ENCODE measurements at regions not wholly inside any gene's neighbourhood (a gene's known extent, or its start where the extent isn't known, plus 50 kb on each side); places are given as distances from the start of the nearest gene placed in this dataset.

DNA sequence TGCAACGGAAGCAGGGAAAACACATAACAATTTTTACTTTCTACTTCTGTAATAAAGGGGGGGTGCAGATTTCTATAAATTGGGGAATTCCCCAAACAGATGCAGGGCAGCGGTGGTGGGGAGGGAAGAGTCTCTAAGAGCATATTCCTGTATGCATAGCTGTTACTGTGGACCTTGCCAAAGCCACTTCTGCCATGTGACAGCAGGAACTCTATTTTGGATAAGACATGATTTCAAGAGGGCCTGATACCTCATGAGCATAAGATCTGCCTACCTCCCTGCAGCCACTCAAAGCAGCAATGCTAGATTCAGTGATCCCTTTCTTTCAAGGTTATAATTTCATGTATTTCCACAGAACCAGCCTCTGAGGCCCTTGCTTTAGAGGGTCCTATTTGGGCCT is 86.2 kb upstream of the CNKSR3 start:
- no peaks in the 10 kb centered on the region for H3K4me1 ChIP-seq (ENCODE audit: low read depth, poor library complexity, severe bottlenecking)
- H3K36me3 ChIP-seq (ENCODE audit: insufficient read depth), result no peaks in the 10 kb centered on the region
- H3K4me3 ChIP-seq (IDR thresholded peaks at IDR 0.05; ENCODE audit: insufficient read depth, low read depth, low read length), result no peak overlapping the region
- H3K27me3 ChIP-seq (ENCODE audit: insufficient read depth, low read depth), result no peaks in the 10 kb centered on the region
- no peaks in the 10 kb centered on the region for H4K20me1 ChIP-seq (ENCODE audit: insufficient read depth)
- H2AFZ ChIP-seq (ENCODE audit: low read depth), result no peak overlapping the region
- H3K9ac ChIP-seq, result no peak overlapping the region
- no peaks in the 10 kb centered on the region for H3K79me2 ChIP-seq (ENCODE audit: insufficient read depth, low read depth)
- TF ChIP-seq, protein P1, sequence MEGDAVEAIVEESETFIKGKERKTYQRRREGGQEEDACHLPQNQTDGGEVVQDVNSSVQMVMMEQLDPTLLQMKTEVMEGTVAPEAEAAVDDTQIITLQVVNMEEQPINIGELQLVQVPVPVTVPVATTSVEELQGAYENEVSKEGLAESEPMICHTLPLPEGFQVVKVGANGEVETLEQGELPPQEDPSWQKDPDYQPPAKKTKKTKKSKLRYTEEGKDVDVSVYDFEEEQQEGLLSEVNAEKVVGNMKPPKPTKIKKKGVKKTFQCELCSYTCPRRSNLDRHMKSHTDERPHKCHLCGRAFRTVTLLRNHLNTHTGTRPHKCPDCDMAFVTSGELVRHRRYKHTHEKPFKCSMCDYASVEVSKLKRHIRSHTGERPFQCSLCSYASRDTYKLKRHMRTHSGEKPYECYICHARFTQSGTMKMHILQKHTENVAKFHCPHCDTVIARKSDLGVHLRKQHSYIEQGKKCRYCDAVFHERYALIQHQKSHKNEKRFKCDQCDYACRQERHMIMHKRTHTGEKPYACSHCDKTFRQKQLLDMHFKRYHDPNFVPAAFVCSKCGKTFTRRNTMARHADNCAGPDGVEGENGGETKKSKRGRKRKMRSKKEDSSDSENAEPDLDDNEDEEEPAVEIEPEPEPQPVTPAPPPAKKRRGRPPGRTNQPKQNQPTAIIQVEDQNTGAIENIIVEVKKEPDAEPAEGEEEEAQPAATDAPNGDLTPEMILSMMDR (conservative IDR thresholded peaks at IDR 0.05; ENCODE audit: low read depth, low read length), result no peak
- H3K27ac ChIP-seq, result no peak overlapping the region
- no peak overlapping the region for H3K4me2 ChIP-seq

DNA sequence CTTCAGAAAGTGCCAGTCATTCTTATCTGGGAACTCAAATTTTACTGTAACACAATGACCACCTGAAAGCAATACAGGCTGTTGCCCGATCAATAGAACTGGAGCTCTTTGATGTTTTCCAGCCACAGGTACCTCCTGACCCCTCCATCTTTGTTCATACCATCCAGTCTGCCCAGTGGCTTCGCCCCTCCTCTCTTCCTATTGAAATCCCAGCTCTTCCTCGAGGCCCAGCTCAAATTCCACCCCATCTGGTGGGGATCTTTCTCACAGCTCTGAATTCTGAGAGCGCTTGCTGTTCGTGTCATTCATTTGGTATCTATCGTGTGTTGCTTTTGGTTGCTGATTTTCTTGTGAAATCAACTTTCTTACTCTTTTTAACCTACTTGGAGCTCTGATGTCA is 87.9 kb upstream of the CNKSR3 start:
- H3K4me3 ChIP-seq (IDR thresholded peaks at IDR 0.05; ENCODE audit: insufficient read depth, low read depth, low read length), result no peak overlapping the region
- H3K79me2 ChIP-seq (ENCODE audit: insufficient read depth, low read depth), result no peaks in the 10 kb centered on the region
- no peaks in the 10 kb centered on the region for H3K27me3 ChIP-seq (ENCODE audit: insufficient read depth, low read depth)
- no peaks in the 10 kb centered on the region for H3K4me1 ChIP-seq (ENCODE audit: low read depth, poor library complexity, severe bottlenecking)
- TF ChIP-seq, protein P1 (conservative IDR thresholded peaks at IDR 0.05; ENCODE audit: low read depth, low read length), result no peak
- H2AFZ ChIP-seq (ENCODE audit: low read depth), result no peak overlapping the region
- H3K4me2 ChIP-seq, result no peak overlapping the region
- H3K36me3 ChIP-seq (ENCODE audit: insufficient read depth), result no peaks in the 10 kb centered on the region
- no peak overlapping the region for H3K9ac ChIP-seq
- no peaks in the 10 kb centered on the region for H4K20me1 ChIP-seq (ENCODE audit: insufficient read depth)
- H3K27ac ChIP-seq, result no peak overlapping the region

DNA sequence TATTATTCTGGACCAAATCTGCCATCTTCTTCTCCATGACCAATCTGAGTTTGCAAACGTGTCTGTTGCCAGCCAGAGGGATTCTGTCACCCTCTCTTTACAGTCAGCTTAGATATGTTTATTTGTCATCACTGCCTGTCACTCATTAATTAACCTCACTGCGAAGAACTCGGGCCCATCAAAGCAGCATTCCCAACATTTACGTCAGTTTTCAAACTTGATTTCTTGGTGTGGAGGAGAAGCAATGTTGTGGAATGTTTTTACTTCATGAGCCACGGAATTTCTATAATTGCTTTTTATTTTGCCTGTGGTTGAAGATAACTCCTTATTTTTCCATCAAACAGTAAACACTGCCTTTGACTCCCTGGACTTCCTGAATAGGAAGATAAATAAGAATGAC is 91.8 kb upstream of the CNKSR3 start:
- TF ChIP-seq, protein P1 (conservative IDR thresholded peaks at IDR 0.05; ENCODE audit: low read depth, low read length), result no peak

GRCh38 chr6:154602708-154603107 is 92.2 kb upstream of the CNKSR3 start:
- no peaks in the 10 kb centered on the region for H4K20me1 ChIP-seq (ENCODE audit: insufficient read depth)
- H3K27me3 ChIP-seq (ENCODE audit: insufficient read depth, low read depth), result no peaks in the 10 kb centered on the region
- no peak overlapping the region for H3K9ac ChIP-seq
- no peak overlapping the region for H3K4me2 ChIP-seq
- H3K79me2 ChIP-seq (ENCODE audit: insufficient read depth, low read depth), result no peaks in the 10 kb centered on the region
- H3K36me3 ChIP-seq (ENCODE audit: insufficient read depth), result no peaks in the 10 kb centered on the region
- no peak overlapping the region for H3K27ac ChIP-seq
- H2AFZ ChIP-seq (ENCODE audit: low read depth), result no peak overlapping the region
- H3K4me3 ChIP-seq (IDR thresholded peaks at IDR 0.05; ENCODE audit: insufficient read depth, low read depth, low read length), result no peak overlapping the region
- TF ChIP-seq, protein P1 (conservative IDR thresholded peaks at IDR 0.05; ENCODE audit: low read depth, low read length), result no peak
- H3K4me1 ChIP-seq (ENCODE audit: low read depth, poor library complexity, severe bottlenecking), result no peaks in the 10 kb centered on the region

More for the DNA sequence above, 91.8 kb upstream of the CNKSR3 start:
- Histone ChIP-seq H4K20me1 (ENCODE audit: insufficient read depth) (no peaks in the 10 kb centered on the region), H3K79me2 (ENCODE audit: insufficient read depth, low read depth) (no peaks in the 10 kb centered on the region), H3K4me2 (no peak overlapping the region), H3K9ac (no peak overlapping the region), H3K27me3 (ENCODE audit: insufficient read depth, low read depth) (no peaks in the 10 kb centered on the region), H3K4me3 (IDR thresholded peaks at IDR 0.05; ENCODE audit: insufficient read depth, low read depth, low read length) (no peak overlapping the region), H3K4me1 (ENCODE audit: low read depth, poor library complexity, severe bottlenecking) (no peaks in the 10 kb centered on the region), H2AFZ (ENCODE audit: low read depth) (no peak overlapping the region), H3K27ac (no peak overlapping the region), H3K36me3 (ENCODE audit: insufficient read depth) (no peaks in the 10 kb centered on the region)
